ENCODE measurements at regions not wholly inside any gene's neighbourhood (a gene's known extent, or its start where the extent isn't known, plus 50 kb on each side); places are given as distances from the start of the nearest gene placed in this dataset.
"Not testable (repeated sequence)": the region's sequence is repeated elsewhere in the genome, so short reads cannot be mapped to it uniquely, and the experiment has no call there.

GRCh38 chr3:104088738-104089137 is 1278.0 kb upstream of the ALCAM start:
- Histone ChIP-seq H3K27ac (ENCODE audit: low read depth, low read length) (no peak overlapping the region), H3K36me3 (ENCODE audit: control insufficient read depth in 3 of 3, insufficient read depth in 3 of 3, low read length in 3 of 3) (no peaks in the 10 kb centered on the region), H3K4me1 (ENCODE audit: control insufficient read depth in 3 of 3, insufficient read depth in 3 of 3, low read length in 3 of 3) (no peaks in the 10 kb centered on the region), H3K9me3 (ENCODE audit: control insufficient read depth in 3 of 3, low read length in 3 of 3) (no peaks in the 10 kb centered on the region), H3K9ac (ENCODE audit: low read depth in 1 of 3, low read length in 3 of 3) (no peak overlapping the region), H3K27me3 (ENCODE audit: control insufficient read depth in 3 of 3, insufficient read depth in 3 of 3, low read length in 3 of 3) (no peaks in the 10 kb centered on the region), H3K4me3 (ENCODE audit: low read length in 3 of 3) (no peak overlapping the region)

GRCh38 chr3:104089987-104090386 is 1276.7 kb upstream of the ALCAM start:
- H3K27me3 ChIP-seq (ENCODE audit: control insufficient read depth in 3 of 3, insufficient read depth in 3 of 3, low read length in 3 of 3); H3K4me1 ChIP-seq (ENCODE audit: control insufficient read depth in 3 of 3, insufficient read depth in 3 of 3, low read length in 3 of 3); H3K9ac ChIP-seq (ENCODE audit: low read depth in 1 of 3, low read length in 3 of 3); H3K4me3 ChIP-seq (ENCODE audit: low read length in 3 of 3); H3K36me3 ChIP-seq (ENCODE audit: control insufficient read depth in 3 of 3, insufficient read depth in 3 of 3, low read length in 3 of 3); H3K27ac ChIP-seq (ENCODE audit: low read depth, low read length); H3K9me3 ChIP-seq (ENCODE audit: control insufficient read depth in 3 of 3, low read length in 3 of 3): not testable (repeated sequence)

- no peak overlapping the region for H3K4me3 ChIP-seq (ENCODE audit: low read length in 3 of 3)
- H3K9ac ChIP-seq (ENCODE audit: low read depth in 1 of 3, low read length in 3 of 3) = no peak overlapping the region
- no peaks in the 10 kb centered on the region for H3K36me3 ChIP-seq (ENCODE audit: control insufficient read depth in 3 of 3, insufficient read depth in 3 of 3, low read length in 3 of 3)
- no peaks in the 10 kb centered on the region for H3K27me3 ChIP-seq (ENCODE audit: control insufficient read depth in 3 of 3, insufficient read depth in 3 of 3, low read length in 3 of 3)
- H3K4me1 ChIP-seq (ENCODE audit: control insufficient read depth in 3 of 3, insufficient read depth in 3 of 3, low read length in 3 of 3) = no peaks in the 10 kb centered on the region
- H3K9me3 ChIP-seq (ENCODE audit: control insufficient read depth in 3 of 3, low read length in 3 of 3) = no peaks in the 10 kb centered on the region
- H3K27ac ChIP-seq (ENCODE audit: low read depth, low read length) = no peak overlapping the region
Measured at GRCh38 chr3:104101736-104102135, 1265.0 kb upstream of the ALCAM start.

- Histone ChIP-seq H3K27me3 (ENCODE audit: control insufficient read depth in 3 of 3, insufficient read depth in 3 of 3, low read length in 3 of 3) (no peaks in the 10 kb centered on the region), H3K4me3 (ENCODE audit: low read length in 3 of 3) (no peak overlapping the region), H3K4me1 (ENCODE audit: control insufficient read depth in 3 of 3, insufficient read depth in 3 of 3, low read length in 3 of 3) (no peaks in the 10 kb centered on the region), H3K9ac (ENCODE audit: low read depth in 1 of 3, low read length in 3 of 3) (no peak overlapping the region), H3K36me3 (ENCODE audit: control insufficient read depth in 3 of 3, insufficient read depth in 3 of 3, low read length in 3 of 3) (no peaks in the 10 kb centered on the region), H3K27ac (ENCODE audit: low read depth, low read length) (no peak overlapping the region), H3K9me3 (ENCODE audit: control insufficient read depth in 3 of 3, low read length in 3 of 3) (no peaks in the 10 kb centered on the region)
Measured at GRCh38 chr3:104102386-104102785, 1264.3 kb upstream of the ALCAM start.

GRCh38 chr3:104106276-104106675 is 1260.4 kb upstream of the ALCAM start:
- Histone ChIP-seq H3K9me3 (ENCODE audit: control insufficient read depth in 3 of 3, low read length in 3 of 3) (no peaks in the 10 kb centered on the region), H3K27me3 (ENCODE audit: control insufficient read depth in 3 of 3, insufficient read depth in 3 of 3, low read length in 3 of 3) (no peaks in the 10 kb centered on the region), H3K9ac (ENCODE audit: low read depth in 1 of 3, low read length in 3 of 3) (no peak overlapping the region), H3K36me3 (ENCODE audit: control insufficient read depth in 3 of 3, insufficient read depth in 3 of 3, low read length in 3 of 3) (no peaks in the 10 kb centered on the region), H3K4me3 (ENCODE audit: low read length in 3 of 3) (no peak overlapping the region), H3K4me1 (ENCODE audit: control insufficient read depth in 3 of 3, insufficient read depth in 3 of 3, low read length in 3 of 3) (no peaks in the 10 kb centered on the region), H3K27ac (ENCODE audit: low read depth, low read length) (no peak overlapping the region)

- H3K27ac ChIP-seq (ENCODE audit: low read depth, low read length) = no peak overlapping the region
- H3K27me3 ChIP-seq (ENCODE audit: control insufficient read depth in 3 of 3, insufficient read depth in 3 of 3, low read length in 3 of 3) = no peaks in the 10 kb centered on the region
- no peaks in the 10 kb centered on the region for H3K36me3 ChIP-seq (ENCODE audit: control insufficient read depth in 3 of 3, insufficient read depth in 3 of 3, low read length in 3 of 3)
- H3K4me1 ChIP-seq (ENCODE audit: control insufficient read depth in 3 of 3, insufficient read depth in 3 of 3, low read length in 3 of 3) = no peaks in the 10 kb centered on the region
- H3K9me3 ChIP-seq (ENCODE audit: control insufficient read depth in 3 of 3, low read length in 3 of 3) = no peaks in the 10 kb centered on the region
- no peak overlapping the region for H3K9ac ChIP-seq (ENCODE audit: low read depth in 1 of 3, low read length in 3 of 3)
- no peak overlapping the region for H3K4me3 ChIP-seq (ENCODE audit: low read length in 3 of 3)
Measured at GRCh38 chr3:104108522-104108921, 1258.2 kb upstream of the ALCAM start.

GRCh38 chr3:104126463-104126862 is 1240.2 kb upstream of the ALCAM start:
- Histone ChIP-seq H3K36me3 (ENCODE audit: control insufficient read depth in 3 of 3, insufficient read depth in 3 of 3, low read length in 3 of 3) (no peaks in the 10 kb centered on the region), H3K9me3 (ENCODE audit: control insufficient read depth in 3 of 3, low read length in 3 of 3) (peaks cover 0 to 2% (median 0%) of the 10 kb centered on the region in 3 donors), H3K4me3 (ENCODE audit: low read length in 3 of 3) (no peak overlapping the region), H3K9ac (ENCODE audit: low read depth in 1 of 3, low read length in 3 of 3) (no peak overlapping the region), H3K4me1 (ENCODE audit: control insufficient read depth in 3 of 3, insufficient read depth in 3 of 3, low read length in 3 of 3) (no peaks in the 10 kb centered on the region), H3K27ac (ENCODE audit: low read depth, low read length) (no peak overlapping the region), H3K27me3 (ENCODE audit: control insufficient read depth in 3 of 3, insufficient read depth in 3 of 3, low read length in 3 of 3) (no peaks in the 10 kb centered on the region)

GRCh38 chr3:104126864-104127553 is 1239.7 kb upstream of the ALCAM start:
- Histone ChIP-seq H3K27ac (ENCODE audit: low read depth, low read length) (no peak overlapping the region), H3K9ac (ENCODE audit: low read depth in 1 of 3, low read length in 3 of 3) (no peak overlapping the region), H3K27me3 (ENCODE audit: control insufficient read depth in 3 of 3, insufficient read depth in 3 of 3, low read length in 3 of 3) (no peaks in the 10 kb centered on the region), H3K36me3 (ENCODE audit: control insufficient read depth in 3 of 3, insufficient read depth in 3 of 3, low read length in 3 of 3) (no peaks in the 10 kb centered on the region), H3K9me3 (ENCODE audit: control insufficient read depth in 3 of 3, low read length in 3 of 3) (peaks cover 0 to 2% (median 0%) of the 10 kb centered on the region in 3 donors), H3K4me1 (ENCODE audit: control insufficient read depth in 3 of 3, insufficient read depth in 3 of 3, low read length in 3 of 3) (no peaks in the 10 kb centered on the region), H3K4me3 (ENCODE audit: low read length in 3 of 3) (no peak overlapping the region)

GRCh38 chr3:104127830-104128229 is 1238.9 kb upstream of the ALCAM start:
- no peaks in the 10 kb centered on the region for H3K4me1 ChIP-seq (ENCODE audit: control insufficient read depth in 3 of 3, insufficient read depth in 3 of 3, low read length in 3 of 3)
- no peak overlapping the region for H3K9ac ChIP-seq (ENCODE audit: low read depth in 1 of 3, low read length in 3 of 3)
- H3K36me3 ChIP-seq (ENCODE audit: control insufficient read depth in 3 of 3, insufficient read depth in 3 of 3, low read length in 3 of 3) = no peaks in the 10 kb centered on the region
- no peak overlapping the region for H3K27ac ChIP-seq (ENCODE audit: low read depth, low read length)
- H3K9me3 ChIP-seq (ENCODE audit: control insufficient read depth in 3 of 3, low read length in 3 of 3) = peaks cover 0 to 2% (median 0%) of the 10 kb centered on the region in 3 donors
- H3K27me3 ChIP-seq (ENCODE audit: control insufficient read depth in 3 of 3, insufficient read depth in 3 of 3, low read length in 3 of 3) = no peaks in the 10 kb centered on the region
- H3K4me3 ChIP-seq (ENCODE audit: low read length in 3 of 3) = no peak overlapping the region

GRCh38 chr3:104132566-104133403 is 1233.9 kb upstream of the ALCAM start:
- no peak overlapping the region for H3K9ac ChIP-seq (ENCODE audit: low read depth in 1 of 3, low read length in 3 of 3)
- H3K9me3 ChIP-seq (ENCODE audit: control insufficient read depth in 3 of 3, low read length in 3 of 3) = no peaks in the 10 kb centered on the region
- no peaks in the 10 kb centered on the region for H3K27me3 ChIP-seq (ENCODE audit: control insufficient read depth in 3 of 3, insufficient read depth in 3 of 3, low read length in 3 of 3)
- H3K27ac ChIP-seq (ENCODE audit: low read depth, low read length) = no peak overlapping the region
- no peaks in the 10 kb centered on the region for H3K36me3 ChIP-seq (ENCODE audit: control insufficient read depth in 3 of 3, insufficient read depth in 3 of 3, low read length in 3 of 3)
- no peak overlapping the region for H3K4me3 ChIP-seq (ENCODE audit: low read length in 3 of 3)
- H3K4me1 ChIP-seq (ENCODE audit: control insufficient read depth in 3 of 3, insufficient read depth in 3 of 3, low read length in 3 of 3) = no peaks in the 10 kb centered on the region

Measured in skeletal muscle tissue (tissue), 3 donors.